CD1c-positive myeloid dendritic cell (primary cell): ENCODE measurements at regions not wholly inside any gene's neighbourhood (a gene's known extent, or its start where the extent isn't known, plus 50 kb on each side); places are given as distances from the start of the nearest gene placed in this dataset.

ENCODE experiments used
- DNase-seq: peaks from one replicate; pipeline ENCODE4 v3.0.0-alpha.2; 2016; ENCODE audit errors: extremely low spot score

- no peak for DNase-seq
These were observed 295.6 kb downstream of the PCNX1 start for GRCh38 chr14:71202881-71203280.

GRCh38 chr14:71203306-71203705 lies 296.0 kb downstream of the PCNX1 start:
- no peak for DNase-seq

GRCh38 chr14:71204231-71204630 lies 297.0 kb downstream of the PCNX1 start:
- DNase-seq, result no peak

GRCh38 chr14:71204768-71205167 lies 297.5 kb downstream of the PCNX1 start:
- DNase-seq, result no peak

- no peak for DNase-seq
These were observed 298.9 kb downstream of the PCNX1 start for GRCh38 chr14:71206123-71206522.

GRCh38 chr14:71206766-71207371 lies 299.6 kb downstream of the PCNX1 start:
- peak; percentile 43 for DNase-seq

- DNase-seq, result no peak
These were observed 301.6 kb downstream of the PCNX1 start for GRCh38 chr14:71208702-71209357.

GRCh38 chr14:71209888-71210287 lies 302.6 kb downstream of the PCNX1 start:
- DNase-seq, result no peak

- no peak for DNase-seq
These were observed 304.8 kb downstream of the PCNX1 start for GRCh38 chr14:71212093-71212492.

GRCh38 chr14:71212683-71213107 lies 305.4 kb downstream of the PCNX1 start:
- no peak for DNase-seq

- DNase-seq, result no peak
These were observed 307.0 kb downstream of the PCNX1 start for GRCh38 chr14:71214241-71214640.

GRCh38 chr14:71220462-71220861 lies 313.2 kb downstream of the PCNX1 start:
- no peak for DNase-seq

- no peak for DNase-seq
These were observed 313.9 kb downstream of the PCNX1 start for GRCh38 chr14:71221119-71221518.

- DNase-seq, result no peak
These were observed 317.9 kb downstream of the PCNX1 start for GRCh38 chr14:71225113-71225512.

GRCh38 chr14:71228711-71229110 lies 321.5 kb downstream of the PCNX1 start:
- no peak for DNase-seq

- no peak for DNase-seq
These were observed 322.6 kb downstream of the PCNX1 start for GRCh38 chr14:71229875-71230274.

GRCh38 chr14:71230897-71231296 lies 323.6 kb downstream of the PCNX1 start:
- no peak for DNase-seq

- peak; percentile 49 for DNase-seq
These were observed 324.5 kb downstream of the PCNX1 start for GRCh38 chr14:71231521-71232393.

GRCh38 chr14:71232506-71232905 lies 325.2 kb downstream of the PCNX1 start:
- no peak for DNase-seq

GRCh38 chr14:71235875-71236274 lies 328.6 kb downstream of the PCNX1 start:
- peak; percentile 50 for DNase-seq

GRCh38 chr14:71236487-71236886 lies 329.2 kb downstream of the PCNX1 start:
- DNase-seq, result no peak

GRCh38 chr14:71237556-71237955 lies 330.3 kb downstream of the PCNX1 start:
- DNase-seq, result no peak

- DNase-seq, result peak; percentile 43
These were observed 331.6 kb downstream of the PCNX1 start for GRCh38 chr14:71238835-71239234.
